H9 (cell line): ENCODE measurements at regions not wholly inside any gene's neighbourhood (a gene's known extent, or its start where the extent isn't known, plus 50 kb on each side); places are given as distances from the start of the nearest gene placed in this dataset.

Experiments
- DNase-seq: peaks from one replicate; pipeline ENCODE4 v3.0.0-alpha.2; 2017
- H2AFZ ChIP-seq: one replicate; pipeline ENCODE4 v1.6.1; 2013; ENCODE audit warnings: mild to moderate bottlenecking, low read length, control low read depth, moderate library complexity
- H2AK5ac ChIP-seq: 2 replicates; pipeline ENCODE4 v1.6.1; 2013; ENCODE audit warnings: low read length, control low read depth, mixed read lengths; ENCODE audit not compliant: insufficient read length
- H2BK120ac ChIP-seq: one replicate; pipeline ENCODE4 v1.6.1; 2013; ENCODE audit warnings: low read depth, mild to moderate bottlenecking, low read length, control low read depth, inconsistent platforms; ENCODE audit not compliant: poor library complexity, severe bottlenecking
- H2BK12ac ChIP-seq: 2 replicates; pipeline ENCODE4 v1.6.1; 2013; ENCODE audit warnings: low read length, control low read depth, mixed read lengths, low read depth; ENCODE audit not compliant: insufficient read length
- H2BK15ac ChIP-seq: 2 replicates; pipeline ENCODE4 v1.6.1; 2013; ENCODE audit warnings: low read depth, low read length, control low read depth
- H2BK20ac ChIP-seq: one replicate; pipeline ENCODE4 v1.6.1; 2013; ENCODE audit warnings: low read depth, mild to moderate bottlenecking, low read length, control low read depth, inconsistent platforms; ENCODE audit not compliant: poor library complexity, severe bottlenecking
- H2BK5ac ChIP-seq: 2 replicates; pipeline ENCODE4 v1.6.1; 2013; ENCODE audit warnings: low read length, control low read depth, mixed read lengths; ENCODE audit not compliant: insufficient read length
- H3K14ac ChIP-seq: 2 replicates; pipeline ENCODE4 v1.6.1; 2013; ENCODE audit warnings: low read length, control low read depth; ENCODE audit not compliant: insufficient read depth
- H3K18ac ChIP-seq: 2 replicates; pipeline ENCODE4 v1.6.1; 2013; ENCODE audit warnings: low read depth, mild to moderate bottlenecking, mixed read lengths, low read length, control low read depth; ENCODE audit not compliant: insufficient read length
- H3K23ac ChIP-seq: 2 replicates; pipeline ENCODE4 v1.6.1; 2013; ENCODE audit warnings: low read length, control low read depth, mixed read lengths, low read depth; ENCODE audit not compliant: insufficient read length
- H3K23me2 ChIP-seq: 2 replicates; pipeline ENCODE4 v1.6.1; 2013; ENCODE audit warnings: low read depth, mild to moderate bottlenecking, mixed read lengths, low read length, control low read depth; ENCODE audit not compliant: insufficient read length, poor library complexity, severe bottlenecking
- H3K27ac ChIP-seq: 2 replicates; pipeline ENCODE4 v1.5.1; 2013; ENCODE audit warnings: low read length, control low read depth, mixed read lengths, low read depth; ENCODE audit not compliant: insufficient read length
- H3K27me3 ChIP-seq: 2 replicates; pipeline ENCODE4 v1.6.1; 2013; ENCODE audit warnings: low read length, control low read depth, inconsistent platforms; ENCODE audit not compliant: insufficient read depth
- H3K4ac ChIP-seq: 2 replicates; pipeline ENCODE4 v1.6.1; 2013; ENCODE audit warnings: low read depth, mild to moderate bottlenecking, control low read depth, inconsistent platforms, low read length, moderate library complexity
- H3K4me1 ChIP-seq: 2 replicates; pipeline ENCODE4 v1.6.1; 2013; ENCODE audit warnings: low read length, control low read depth, inconsistent platforms; ENCODE audit not compliant: insufficient read depth
- H3K4me2 ChIP-seq: 2 replicates; pipeline ENCODE4 v1.6.1; 2013; ENCODE audit warnings: low read length, control low read depth, mixed read lengths; ENCODE audit not compliant: insufficient read length, insufficient read depth
- H3K56ac ChIP-seq: 2 replicates; pipeline ENCODE4 v1.6.1; 2013; ENCODE audit warnings: low read depth, mild to moderate bottlenecking, mixed read lengths, low read length, control low read depth; ENCODE audit not compliant: insufficient read length
- H3K79me1 ChIP-seq: 2 replicates; pipeline ENCODE4 v1.6.1; 2013; ENCODE audit warnings: low read depth, mild to moderate bottlenecking, moderate library complexity, low read length, control low read depth, inconsistent platforms; ENCODE audit not compliant: insufficient read depth, poor library complexity, severe bottlenecking
- H3K79me2 ChIP-seq: 2 replicates; pipeline ENCODE4 v1.6.1; 2013; ENCODE audit warnings: low read length, control low read depth, inconsistent platforms; ENCODE audit not compliant: insufficient read depth
- H3K9ac ChIP-seq: 2 replicates; pipeline ENCODE4 v1.6.1; 2013; ENCODE audit warnings: low read length, control low read depth, mixed read lengths; ENCODE audit not compliant: insufficient read length; ENCODE audit errors: extremely low read depth
- H3K9me3 ChIP-seq: one replicate; pipeline ENCODE4 v1.6.1; 2013; ENCODE audit warnings: low read depth, low read length, inconsistent platforms; ENCODE audit not compliant: control insufficient read depth
- H3T11ph ChIP-seq: one replicate; pipeline ENCODE4 v1.6.1; 2013; ENCODE audit warnings: mild to moderate bottlenecking, low read length, control low read depth, inconsistent platforms
- H4K20me1 ChIP-seq: one replicate; pipeline ENCODE4 v1.6.1; 2013; ENCODE audit not compliant: control insufficient read depth, insufficient read length, insufficient read depth
- H4K5ac ChIP-seq: 2 replicates; pipeline ENCODE4 v1.6.1; 2013; ENCODE audit warnings: low read depth, mild to moderate bottlenecking, mixed read lengths, low read length, control low read depth; ENCODE audit not compliant: insufficient read length
- H4K8ac ChIP-seq: replicated peaks from 2 replicates; pipeline ENCODE4 v1.6.1; 2013; ENCODE audit warnings: low read length, control low read depth, mixed read lengths, low read depth; ENCODE audit not compliant: insufficient read length
- H4K91ac ChIP-seq: 2 replicates; pipeline ENCODE4 v1.6.1; 2013; ENCODE audit warnings: low read depth, mild to moderate bottlenecking, moderate library complexity, mixed read lengths, low read length, control low read depth; ENCODE audit not compliant: insufficient read length
- H3K27ac Mint-ChIP-seq, 3 experiments: 2 replicates in 2 of 3; 3 replicates in 1 of 3; pipeline ENCODE4 v1.8.0; 2020 to 2021; ENCODE audit warnings: mixed read lengths in 3 of 3, mild to moderate bottlenecking in 1 of 3, moderate library complexity in 1 of 3
- H3K27me3 Mint-ChIP-seq: 2 replicates; pipeline ENCODE4 v1.8.0; 2021; ENCODE audit warnings: low read depth, mild to moderate bottlenecking, moderate library complexity, mixed read lengths
- H3K36me3 Mint-ChIP-seq, 3 experiments: 2 replicates in 2 of 3; 3 replicates in 1 of 3; pipeline ENCODE4 v1.8.0; 2020 to 2021; ENCODE audit warnings: low read depth in 3 of 3, mixed read lengths in 3 of 3; ENCODE audit not compliant: insufficient read depth in 1 of 3
- H3K4me1 Mint-ChIP-seq, 2 experiments: 2 replicates each; pipeline ENCODE4 v1.8.0; 2020; ENCODE audit warnings: mixed read lengths in 2 of 2
- H3K4me3 Mint-ChIP-seq, 2 experiments: 2 replicates in 1 of 2; 3 replicates in 1 of 2; pipeline ENCODE4 v1.8.0; 2020 to 2021; ENCODE audit warnings: mild to moderate bottlenecking in 2 of 2, mixed read lengths in 2 of 2, moderate library complexity in 1 of 2
- H3K9me3 Mint-ChIP-seq, 2 experiments: 2 replicates in 1 of 2; 3 replicates in 1 of 2; pipeline ENCODE4 v1.8.0; 2020; ENCODE audit warnings: mild to moderate bottlenecking in 2 of 2, mixed read lengths in 2 of 2, moderate library complexity in 1 of 2
- CTCF ChIP-seq: fragments of 200-600 bp; sonication (generic); conservative IDR thresholded peaks from 3 replicates; pipeline ENCODE4 v1.8.0; 2021; ENCODE audit warnings: antibody characterized with exemption, mild to moderate bottlenecking
- WGBS: extraction: QIAGEN DNeasy Blood & Tissue Kit; methylation state at CpG from one replicate; pipeline ENCODE4 v1.1.7; 2013; ENCODE audit warnings: missing lambda C conversion rate, low lambda C conversion rate, mixed read lengths; ENCODE audit not compliant: insufficient read length; ENCODE audit errors: extremely low coverage; 5-methylcytosine and 5-hydroxymethylcytosine counted together

GRCh38 chr3:64892671-64893309 is 205.0 kb upstream of the ADAMTS9 start:
- H3K36me3 Mint-ChIP-seq = no peaks in the 10 kb centered on the region
- DNase-seq = no peak
- Histone ChIP-seq H3K9me3 (no peaks in the 10 kb centered on the region), H3T11ph (no peak overlapping the region), H4K5ac (no peak overlapping the region), H2BK5ac (no peak overlapping the region), H2AFZ (no peak overlapping the region), H2BK15ac (no peak overlapping the region), H3K4me1 (no peaks in the 10 kb centered on the region), H3K79me2 (no peaks in the 10 kb centered on the region), H3K9ac (no peak overlapping the region), H2BK120ac (no peak overlapping the region), H4K8ac (no peak overlapping the region), H3K4me2 (no peak overlapping the region), H2BK20ac (no peak overlapping the region), H3K27me3 (no peaks in the 10 kb centered on the region), H3K18ac (no peak overlapping the region), H4K91ac (no peak overlapping the region), H3K4ac (no peak overlapping the region), H2AK5ac (no peak overlapping the region), H3K56ac (no peak overlapping the region), H3K27ac (no peak overlapping the region), H2BK12ac (no peak overlapping the region), H3K23ac (no peak overlapping the region), H3K79me1 (no peaks in the 10 kb centered on the region), H3K23me2 (no peaks in the 10 kb centered on the region), H3K14ac (no peak overlapping the region), H4K20me1 (no peaks in the 10 kb centered on the region)
- H3K27ac Mint-ChIP-seq = no peak overlapping the region
- H3K27me3 Mint-ChIP-seq = no peaks in the 10 kb centered on the region; the same call in 1 of the 2 replicates
- no CpG with 5 or more reads among the region's 5 CpGs for WGBS
- no peaks in the 10 kb centered on the region for H3K9me3 Mint-ChIP-seq
- H3K4me1 Mint-ChIP-seq = peaks cover 6 to 19% of the 10 kb centered on the region in 2 experiments
- no peak overlapping the region for H3K4me3 Mint-ChIP-seq
- TF ChIP-seq CTCF = no peak
